AG09309 (cell line): ENCODE measurements at regions not wholly inside any gene's neighbourhood (a gene's known extent, or its start where the extent isn't known, plus 50 kb on each side); places are given as distances from the start of the nearest gene placed in this dataset.

Experiments
- DNase-seq: peaks from one replicate; pipeline ENCODE4 v3.0.0-alpha.2; 2010; ENCODE audit warnings: low read depth
- H3K4me3 ChIP-seq: 2 replicates; pipeline ENCODE4 v1.5.1; 2011; ENCODE audit warnings: mild to moderate bottlenecking, low read depth, low read length, moderate library complexity; ENCODE audit not compliant: control insufficient read depth
- CTCF ChIP-seq: IDR thresholded peaks from 2 replicates; pipeline ENCODE4 v1.5.1; 2011; ENCODE audit warnings: mild to moderate bottlenecking, low read depth, low read length, inconsistent platforms; ENCODE audit not compliant: insufficient read depth, control insufficient read depth; ENCODE audit errors: missing control alignments

GRCh38 chr3:87719060-87719459 is 339.7 kb downstream of the CGGBP1 start:
- TF ChIP-seq CTCF = no peak
- no peak overlapping the region for H3K4me3 ChIP-seq
- no peak for DNase-seq

GRCh38 chr3:87710511-87710910 is 348.3 kb downstream of the CGGBP1 start:
- TF ChIP-seq CTCF = no peak
- no peak for DNase-seq
- no peak overlapping the region for H3K4me3 ChIP-seq

- no peak overlapping the region for H3K4me3 ChIP-seq
- no peak for TF ChIP-seq CTCF
- DNase-seq = no peak
Measured at GRCh38 chr3:87710028-87710427, 348.8 kb downstream of the CGGBP1 start.

- no peak overlapping the region for H3K4me3 ChIP-seq
- no peak for DNase-seq
- TF ChIP-seq CTCF = no peak
Measured at GRCh38 chr3:87706176-87706575, 352.6 kb downstream of the CGGBP1 start.

- H3K4me3 ChIP-seq = no peak overlapping the region
- no peak for DNase-seq
- no peak for TF ChIP-seq CTCF
Measured at GRCh38 chr3:87702600-87702999, 356.2 kb downstream of the CGGBP1 start.

GRCh38 chr3:87696124-87697013 is 362.4 kb downstream of the CGGBP1 start:
- H3K4me3 ChIP-seq = no peak overlapping the region
- DNase-seq = no peak
- no peak for TF ChIP-seq CTCF
